Ovary (tissue), 7 donors: ENCODE measurements at regions not wholly inside any gene's neighbourhood (a gene's known extent, or its start where the extent isn't known, plus 50 kb on each side); places are given as distances from the start of the nearest gene placed in this dataset.

Experiments
- DNase-seq, 5 donors: peaks; one replicate each; pipeline ENCODE4 v3.0.0-alpha.2; 2019 to 2020
- H3K27ac ChIP-seq, 2 donors: fragments of 200-600 bp; one replicate each; pipeline versions ENCODE4 v1.5.1 to v1.8.0; 2019 to 2022
- H3K27me3 ChIP-seq: fragments of 200-600 bp; one replicate; pipeline ENCODE4 v1.8.0; 2022
- H3K36me3 ChIP-seq: fragments of 200-600 bp; sonication (generic); one replicate; pipeline ENCODE4 v1.5.1; 2019
- H3K4me1 ChIP-seq: one replicate; pipeline ENCODE4 v1.8.1; 2013; ENCODE audit warnings: mild to moderate bottlenecking, moderate library complexity; ENCODE audit not compliant: insufficient read depth
- H3K4me3 ChIP-seq: fragments of 200-600 bp; sonication (generic); one replicate; pipeline ENCODE4 v1.5.1; 2017
- H3K9me3 ChIP-seq, 2 donors: fragments of 200-600 bp in 1 of 2; sonication (generic) in 1 of 2; one replicate each; pipeline versions ENCODE4 v1.5.1 to v1.8.1; 2013 to 2019; ENCODE audit warnings: mild to moderate bottlenecking in 1 of 2, moderate library complexity in 1 of 2
- EP300 ChIP-seq: sonication (generic); formaldehyde crosslinking; IDR thresholded peaks from one replicate; pipeline ENCODE4 v1.6.1; 2017; ENCODE audit warnings: antibody characterized with exemption
- POLR2A ChIP-seq: fragments of 450-650 bp; IDR thresholded peaks from one replicate; pipeline ENCODE4 v1.6.1; 2017; ENCODE audit warnings: antibody characterized with exemption, mild to moderate bottlenecking, moderate library complexity
- WGBS, 3 donors: extraction: QIAGEN DNeasy Blood & Tissue Kit in 1 of 3; methylation state at CpG; one replicate each; pipeline versions ENCODE4 v1.1.5 to v1.1.7; 2013 to 2017; 5-methylcytosine and 5-hydroxymethylcytosine counted together
- intact Hi-C, 4 donors: fragments of 100-400 bp; cut with DNase I; formaldehyde crosslinking; loops; one replicate each; pipeline versions ENCODE4 v1.11.0 to v1.15.1; 2022 to 2023
- TF ChIP-seq, protein P1 (sequence below), 3 donors: fragments of 450-650 bp in 2 of 3; fragments of 200-600 bp in 1 of 3; IDR thresholded peaks; one replicate each; pipeline versions ENCODE4 v1.5.1 to v1.8.0; 2016 to 2022; ENCODE audit warnings: antibody characterized with exemption in 3 of 3, mild to moderate bottlenecking in 1 of 3
- donor health status: DM: no; HTN: no; CAD: no; lungs with moderate emphysema.
- donor health status: DM: no; HTN: no; CAD: no.
- donor health status: Bipolar disorder and iron deficiency.
- donor health status: DM: no; HTN: no; CAD: no.
- donor health status: DM: yes; HTN: yes; CAD: no.

- Histone ChIP-seq H3K36me3 (no peaks in the 10 kb centered on the region), H3K27me3 (no peaks in the 10 kb centered on the region), H3K27ac (no peak overlapping the region), H3K4me3 (no peak overlapping the region), H3K4me1 (no peaks in the 10 kb centered on the region), H3K9me3 (no peaks in the 10 kb centered on the region)
- TF ChIP-seq EP300: no peak
- no peak for TF ChIP-seq POLR2A
- TF ChIP-seq, protein P1, sequence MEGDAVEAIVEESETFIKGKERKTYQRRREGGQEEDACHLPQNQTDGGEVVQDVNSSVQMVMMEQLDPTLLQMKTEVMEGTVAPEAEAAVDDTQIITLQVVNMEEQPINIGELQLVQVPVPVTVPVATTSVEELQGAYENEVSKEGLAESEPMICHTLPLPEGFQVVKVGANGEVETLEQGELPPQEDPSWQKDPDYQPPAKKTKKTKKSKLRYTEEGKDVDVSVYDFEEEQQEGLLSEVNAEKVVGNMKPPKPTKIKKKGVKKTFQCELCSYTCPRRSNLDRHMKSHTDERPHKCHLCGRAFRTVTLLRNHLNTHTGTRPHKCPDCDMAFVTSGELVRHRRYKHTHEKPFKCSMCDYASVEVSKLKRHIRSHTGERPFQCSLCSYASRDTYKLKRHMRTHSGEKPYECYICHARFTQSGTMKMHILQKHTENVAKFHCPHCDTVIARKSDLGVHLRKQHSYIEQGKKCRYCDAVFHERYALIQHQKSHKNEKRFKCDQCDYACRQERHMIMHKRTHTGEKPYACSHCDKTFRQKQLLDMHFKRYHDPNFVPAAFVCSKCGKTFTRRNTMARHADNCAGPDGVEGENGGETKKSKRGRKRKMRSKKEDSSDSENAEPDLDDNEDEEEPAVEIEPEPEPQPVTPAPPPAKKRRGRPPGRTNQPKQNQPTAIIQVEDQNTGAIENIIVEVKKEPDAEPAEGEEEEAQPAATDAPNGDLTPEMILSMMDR (IDR thresholded peaks at IDR 0.05): no peak
- no peak for DNase-seq
- intact Hi-C loops: no loop called here
- WGBS, 3 donors: 81 to 84% (median 83%) methylated on average over 6 of the region's 6 CpGs
Measured at GRCh38 chr1:5364591-5364990, 627.6 kb downstream of the NPHP4 start.

- Histone ChIP-seq H3K4me1 (no peaks in the 10 kb centered on the region), H3K27me3 (no peaks in the 10 kb centered on the region), H3K9me3 (no peaks in the 10 kb centered on the region), H3K36me3 (no peaks in the 10 kb centered on the region), H3K4me3 (no peak overlapping the region), H3K27ac (no peak overlapping the region)
- TF ChIP-seq, protein P1 (IDR thresholded peaks at IDR 0.05): no peak
- TF ChIP-seq POLR2A (no peak), EP300 (no peak)
- no peak for DNase-seq
- intact Hi-C loops: no loop called here
- 74 to 78% (median 76%) methylated on average over 3 of the region's 3 CpGs for WGBS, 3 donors
Measured at GRCh38 chr1:5354681-5355080, 637.5 kb downstream of the NPHP4 start.

- no peak overlapping the region for H3K4me3 ChIP-seq
- H3K4me1 ChIP-seq: no peaks in the 10 kb centered on the region
- no peak overlapping the region for H3K27ac ChIP-seq
- 71 to 73% (median 72%) methylated on average over 4 of the region's 4 CpGs for WGBS, 3 donors
- intact Hi-C loops: no loop called here
- H3K27me3 ChIP-seq: no peaks in the 10 kb centered on the region
- no peaks in the 10 kb centered on the region for H3K36me3 ChIP-seq
- no peaks in the 10 kb centered on the region for H3K9me3 ChIP-seq
- DNase-seq: no peak
- TF ChIP-seq, protein P1 (IDR thresholded peaks at IDR 0.05): no peak
- TF ChIP-seq POLR2A (no peak), EP300 (no peak)
Measured at GRCh38 chr1:5351366-5351765, 640.9 kb downstream of the NPHP4 start.

DNA sequence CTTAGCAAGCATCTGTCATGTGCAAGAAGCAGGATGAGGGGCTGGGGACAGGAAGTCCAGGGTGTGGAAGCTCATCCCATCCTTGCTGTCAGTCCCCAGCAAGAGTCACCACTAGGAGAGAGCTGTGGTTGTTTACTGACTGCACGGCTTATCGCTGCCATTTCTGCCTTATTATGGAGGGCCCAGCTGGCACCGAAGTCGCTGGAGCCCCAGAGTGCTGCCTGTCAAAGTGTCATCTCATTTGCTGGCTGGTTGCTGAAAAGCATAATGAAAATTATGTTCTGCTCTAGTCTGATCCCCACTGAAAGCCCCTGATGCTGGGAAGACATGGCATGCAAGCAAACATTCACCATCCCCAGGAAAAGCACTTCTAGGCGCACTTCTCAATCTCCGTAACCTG lies 642.7 kb downstream of the NPHP4 start:
- WGBS, 3 donors: 75 to 80% (median 78%) methylated on average over 6 of the region's 6 CpGs
- no peaks in the 10 kb centered on the region for H3K36me3 ChIP-seq
- intact Hi-C loops: no loop called here

More for the DNA sequence above, 642.7 kb downstream of the NPHP4 start:
- TF ChIP-seq, protein P1 (IDR thresholded peaks at IDR 0.05): no peak
- no peak for TF ChIP-seq POLR2A
- TF ChIP-seq EP300: no peak
- Histone ChIP-seq H3K27me3 (no peaks in the 10 kb centered on the region), H3K9me3 (no peaks in the 10 kb centered on the region), H3K4me3 (no peak overlapping the region), H3K4me1 (no peaks in the 10 kb centered on the region), H3K27ac (no peak overlapping the region)
- no peak for DNase-seq
